ENCODE measurements at regions not wholly inside any gene's neighbourhood (a gene's known extent, or its start where the extent isn't known, plus 50 kb on each side); places are given as distances from the start of the nearest gene placed in this dataset.

DNA sequence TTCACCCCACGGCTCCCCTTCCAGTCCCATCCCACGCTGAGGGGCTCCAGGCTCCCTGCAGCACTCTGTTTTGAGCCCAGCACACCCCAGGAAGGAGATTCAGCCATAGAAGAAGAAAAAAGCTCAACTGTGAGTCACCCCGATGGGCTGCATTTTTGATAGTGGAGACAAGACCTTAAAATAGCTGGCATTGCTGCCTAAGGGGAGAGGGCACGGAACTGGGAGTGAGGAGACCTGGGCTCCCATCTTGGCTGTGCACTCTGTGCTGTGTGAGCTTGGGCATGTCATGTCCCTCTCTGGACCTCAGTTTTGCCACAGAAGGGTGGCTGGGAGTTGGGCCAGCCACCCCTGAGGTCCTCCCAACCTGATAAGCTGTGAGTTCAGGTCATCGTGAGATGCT is 57.2 kb upstream of the SMAD6 start:
- H3K27me3 ChIP-seq (ENCODE audit: control insufficient read depth, low read length) = no peaks in the 10 kb centered on the region
- TF ChIP-seq EZH2phosphoT487 (IDR thresholded peaks at IDR 0.05; ENCODE audit: borderline replicate concordance, low read length) = no peak
- TF ChIP-seq, protein P1, sequence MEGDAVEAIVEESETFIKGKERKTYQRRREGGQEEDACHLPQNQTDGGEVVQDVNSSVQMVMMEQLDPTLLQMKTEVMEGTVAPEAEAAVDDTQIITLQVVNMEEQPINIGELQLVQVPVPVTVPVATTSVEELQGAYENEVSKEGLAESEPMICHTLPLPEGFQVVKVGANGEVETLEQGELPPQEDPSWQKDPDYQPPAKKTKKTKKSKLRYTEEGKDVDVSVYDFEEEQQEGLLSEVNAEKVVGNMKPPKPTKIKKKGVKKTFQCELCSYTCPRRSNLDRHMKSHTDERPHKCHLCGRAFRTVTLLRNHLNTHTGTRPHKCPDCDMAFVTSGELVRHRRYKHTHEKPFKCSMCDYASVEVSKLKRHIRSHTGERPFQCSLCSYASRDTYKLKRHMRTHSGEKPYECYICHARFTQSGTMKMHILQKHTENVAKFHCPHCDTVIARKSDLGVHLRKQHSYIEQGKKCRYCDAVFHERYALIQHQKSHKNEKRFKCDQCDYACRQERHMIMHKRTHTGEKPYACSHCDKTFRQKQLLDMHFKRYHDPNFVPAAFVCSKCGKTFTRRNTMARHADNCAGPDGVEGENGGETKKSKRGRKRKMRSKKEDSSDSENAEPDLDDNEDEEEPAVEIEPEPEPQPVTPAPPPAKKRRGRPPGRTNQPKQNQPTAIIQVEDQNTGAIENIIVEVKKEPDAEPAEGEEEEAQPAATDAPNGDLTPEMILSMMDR (IDR thresholded peaks at IDR 0.05; ENCODE audit: low read depth, low read length, poor library complexity, severe bottlenecking) = no peak
- H3K27ac ChIP-seq (ENCODE audit: low read depth, low read length) = no peak overlapping the region
- no peaks in the 10 kb centered on the region for H3K4me1 ChIP-seq (ENCODE audit: control insufficient read depth, low read length)
- no peaks in the 10 kb centered on the region for H3K9me2 ChIP-seq (replicated peaks; ENCODE audit: control insufficient read depth, low read length)
- no peaks in the 10 kb centered on the region for H3F3A ChIP-seq (ENCODE audit: control insufficient read depth, insufficient read depth)
- no peaks in the 10 kb centered on the region for H4K20me1 ChIP-seq (ENCODE audit: control insufficient read depth, insufficient read depth, low read depth, low read length)
- H3K4me3 ChIP-seq (ENCODE audit: low read length) = no peak overlapping the region
- H3K36me3 ChIP-seq (ENCODE audit: control insufficient read depth, low read length) = no peaks in the 10 kb centered on the region
- H3K4me2 ChIP-seq (ENCODE audit: low read length) = no peak overlapping the region
- no peaks in the 10 kb centered on the region for H3K9me3 ChIP-seq (ENCODE audit: control insufficient read depth, insufficient read depth, low read length)
- H3K79me2 ChIP-seq (ENCODE audit: control insufficient read depth, low read length) = no peaks in the 10 kb centered on the region

DNA sequence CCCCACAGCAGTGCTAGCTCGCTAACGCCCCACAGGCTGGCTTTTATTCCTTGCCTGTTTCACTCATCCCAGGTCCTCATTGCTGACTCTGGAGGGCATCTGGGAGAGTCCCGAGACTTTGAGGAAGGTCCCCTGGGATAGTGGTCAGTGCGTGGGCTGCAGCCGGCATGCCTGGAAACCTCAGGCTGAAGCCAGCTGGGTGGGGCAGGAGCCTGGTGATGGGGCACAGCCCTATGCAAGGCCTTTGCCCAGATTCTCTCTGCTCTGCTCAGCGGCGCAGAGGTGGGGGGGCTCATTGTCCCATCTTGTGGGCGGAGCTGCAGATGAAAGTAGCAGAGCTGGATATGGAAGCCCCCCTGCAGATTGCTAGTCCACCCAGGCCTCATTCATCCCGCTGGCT is 55.7 kb upstream of the SMAD6 start:
- no peak overlapping the region for H3K4me3 ChIP-seq (ENCODE audit: low read length)
- H3F3A ChIP-seq (ENCODE audit: control insufficient read depth, insufficient read depth) = no peaks in the 10 kb centered on the region
- H3K9me3 ChIP-seq (ENCODE audit: control insufficient read depth, insufficient read depth, low read length) = no peaks in the 10 kb centered on the region
- H3K4me2 ChIP-seq (ENCODE audit: low read length) = no peak overlapping the region
- peaks cover 3% of the 10 kb centered on the region; the same call in 1 of the 2 replicates for H3K27me3 ChIP-seq (ENCODE audit: control insufficient read depth, low read length)
- H3K79me2 ChIP-seq (ENCODE audit: control insufficient read depth, low read length) = no peaks in the 10 kb centered on the region
- TF ChIP-seq EZH2phosphoT487 (IDR thresholded peaks at IDR 0.05; ENCODE audit: borderline replicate concordance, low read length) = no peak
- TF ChIP-seq, protein P1 (IDR thresholded peaks at IDR 0.05; ENCODE audit: low read depth, low read length, poor library complexity, severe bottlenecking) = no peak
- no peaks in the 10 kb centered on the region for H3K4me1 ChIP-seq (ENCODE audit: control insufficient read depth, low read length)
- H3K9me2 ChIP-seq (replicated peaks; ENCODE audit: control insufficient read depth, low read length) = no peaks in the 10 kb centered on the region
- H3K36me3 ChIP-seq (ENCODE audit: control insufficient read depth, low read length) = no peaks in the 10 kb centered on the region
- H4K20me1 ChIP-seq (ENCODE audit: control insufficient read depth, insufficient read depth, low read depth, low read length) = no peaks in the 10 kb centered on the region
- no peak overlapping the region for H3K27ac ChIP-seq (ENCODE audit: low read depth, low read length)

DNA sequence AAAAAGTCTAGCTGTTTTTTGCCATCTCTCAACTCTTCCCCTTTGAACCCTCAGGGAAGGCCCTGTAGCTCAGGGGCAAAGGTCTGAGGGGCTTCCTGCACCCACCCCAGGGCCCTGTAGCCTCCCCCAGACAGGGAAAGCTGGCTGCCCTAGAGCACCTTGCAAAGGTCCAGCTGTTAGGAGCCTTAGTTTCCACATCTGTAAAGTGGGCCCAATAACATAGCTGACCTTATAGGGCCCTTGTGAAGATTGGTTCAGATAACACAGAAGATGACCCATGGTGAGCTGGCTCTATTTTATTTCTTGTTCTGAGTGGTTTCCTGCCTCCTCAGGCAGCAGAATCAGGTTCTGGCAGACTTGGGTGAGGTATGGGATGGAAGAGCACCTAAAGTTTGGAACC is 55.2 kb upstream of the SMAD6 start:
- no peak overlapping the region for H3K27ac ChIP-seq (ENCODE audit: low read depth, low read length)
- H3K4me2 ChIP-seq (ENCODE audit: low read length) = no peak overlapping the region
- H3K27me3 ChIP-seq (ENCODE audit: control insufficient read depth, low read length) = peaks cover 3% of the 10 kb centered on the region

More for the DNA sequence above, 55.2 kb upstream of the SMAD6 start:
- Histone ChIP-seq H3K36me3 (ENCODE audit: control insufficient read depth, low read length) (no peaks in the 10 kb centered on the region), H3K9me3 (ENCODE audit: control insufficient read depth, insufficient read depth, low read length) (no peaks in the 10 kb centered on the region), H3K9me2 (replicated peaks; ENCODE audit: control insufficient read depth, low read length) (no peaks in the 10 kb centered on the region), H3K79me2 (ENCODE audit: control insufficient read depth, low read length) (no peaks in the 10 kb centered on the region), H3F3A (ENCODE audit: control insufficient read depth, insufficient read depth) (no peaks in the 10 kb centered on the region), H3K4me3 (ENCODE audit: low read length) (no peak overlapping the region), H4K20me1 (ENCODE audit: control insufficient read depth, insufficient read depth, low read depth, low read length) (no peaks in the 10 kb centered on the region), H3K4me1 (ENCODE audit: control insufficient read depth, low read length) (no peaks in the 10 kb centered on the region)
- TF ChIP-seq, protein P1 (IDR thresholded peaks at IDR 0.05; ENCODE audit: low read depth, low read length, poor library complexity, severe bottlenecking) = no peak
- no peak for TF ChIP-seq EZH2phosphoT487 (IDR thresholded peaks at IDR 0.05; ENCODE audit: borderline replicate concordance, low read length)
